GM12891 (cell line): ENCODE measurements at regions not wholly inside any gene's neighbourhood (a gene's known extent, or its start where the extent isn't known, plus 50 kb on each side); places are given as distances from the start of the nearest gene placed in this dataset.
"Not testable (repeated sequence)": the region's sequence is repeated elsewhere in the genome, so short reads cannot be mapped to it uniquely, and the experiment has no call there.

Experiments used
- PAX5 ChIP-seq: IDR thresholded peaks from 2 replicates; pipeline ENCODE4 v1.6.1; 2011; ENCODE audit warnings: low read length, moderate library complexity, mild to moderate bottlenecking; ENCODE audit not compliant: insufficient read depth, severe bottlenecking
- POLR2A ChIP-seq: IDR thresholded peaks from 2 replicates; pipeline ENCODE4 v1.6.1; 2011; ENCODE audit warnings: low read depth, low read length, control low read depth
- POLR2AphosphoS5 ChIP-seq: IDR thresholded peaks from 2 replicates; pipeline ENCODE4 v1.6.1; 2011; ENCODE audit warnings: low read depth, low read length, control low read depth
- POU2F2 ChIP-seq: IDR thresholded peaks from 2 replicates; pipeline ENCODE4 v1.6.1; 2011; ENCODE audit warnings: low read depth, mild to moderate bottlenecking, control low read depth, low read length, moderate library complexity
- SPI1 ChIP-seq: IDR thresholded peaks from 2 replicates; pipeline ENCODE4 v1.6.1; 2011; ENCODE audit warnings: low read depth, low read length, control low read depth
- TAF1 ChIP-seq: IDR thresholded peaks from 2 replicates; pipeline ENCODE4 v1.6.1; 2011; ENCODE audit warnings: low read depth, low read length, control low read depth

DNA sequence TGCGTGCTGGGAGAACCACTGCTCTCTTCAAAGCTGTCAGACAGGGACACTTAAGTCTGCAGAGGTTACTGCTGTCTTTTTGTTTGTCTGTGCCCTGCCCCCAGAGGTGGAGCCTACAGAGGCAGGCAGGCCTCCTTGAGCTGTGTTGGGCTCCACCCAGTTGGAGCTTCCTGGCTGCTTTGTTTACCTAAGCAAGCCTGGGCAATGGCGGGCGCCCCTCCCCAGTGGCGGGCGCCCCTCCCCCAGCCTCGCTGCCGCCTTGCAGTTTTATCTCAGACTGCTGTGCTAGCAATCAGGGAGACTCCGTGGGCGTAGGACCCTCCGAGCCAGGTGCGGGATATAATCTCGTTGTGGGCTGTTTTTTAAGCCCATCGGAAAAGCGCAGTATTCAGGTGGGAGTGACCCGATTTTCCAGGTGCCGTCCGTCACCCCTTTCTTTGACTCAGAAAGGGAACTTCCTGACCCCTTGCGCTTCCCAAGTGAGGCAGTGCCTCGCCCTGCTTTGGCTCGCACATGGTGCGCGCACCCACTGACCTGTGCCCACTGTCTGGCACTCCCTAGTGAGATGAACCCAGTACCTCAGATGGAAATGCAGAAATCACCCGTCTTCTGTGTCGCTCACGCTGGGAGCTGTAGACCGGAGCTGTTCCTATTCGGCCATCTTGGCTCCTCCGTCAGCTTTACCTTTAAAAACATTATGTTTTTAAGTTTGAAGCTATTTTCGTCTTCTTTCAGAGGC, 954.6 kb upstream of the COX7C start:
- not testable (repeated sequence) for TF ChIP-seq POLR2AphosphoS5, TAF1, POLR2A, SPI1, PAX5, POU2F2
